B cell (primary cell): ENCODE measurements at regions not wholly inside any gene's neighbourhood (a gene's known extent, or its start where the extent isn't known, plus 50 kb on each side); places are given as distances from the start of the nearest gene placed in this dataset.

ENCODE experiments used
- ATAC-seq: fragments of 200-7000 bp; cut with Tn5 transposase; one replicate; pipeline ENCODE4 v1.10.0; 2021; ENCODE audit warnings: low read depth, mild to moderate bottlenecking, moderate number of reproducible peaks, moderate library complexity
- CTCF ChIA-PET: fragments of 350-600 bp; sonication (Branson Sonifier 250); formaldehyde crosslinking; loops from one replicate; lab custom pipeline; 2021; ENCODE audit warnings: antibody characterized with exemption, inconsistent platforms; lab: Charles Lee
- POLR2A ChIA-PET: fragments of 350-600 bp; sonication (Branson Sonifier 250); formaldehyde crosslinking; loops from one replicate; lab custom pipeline; 2021; ENCODE audit warnings: antibody characterized with exemption; lab: Charles Lee
- DNase-seq: peaks from one replicate; pipeline ENCODE4 v3.0.0; 2013
- H2AFZ ChIP-seq: 2 replicates; pipeline ENCODE4 v1.6.1; 2012; ENCODE audit warnings: mild to moderate bottlenecking, low read depth, low read length; ENCODE audit not compliant: insufficient read depth, poor library complexity, severe bottlenecking
- H3K27ac ChIP-seq, 2 donors: 1 replicate in 1 of 2; 2 replicates in 1 of 2; pipeline ENCODE4 v1.5.1; 2012 to 2013; ENCODE audit warnings: low read length in 2 of 2, mild to moderate bottlenecking in 2 of 2, moderate library complexity in 1 of 2
- H3K27me3 ChIP-seq, 4 experiments: fragments of 200-600 bp in 1 of 4; sonication (generic) in 1 of 4; replicated peaks in 1 of 4; 1 replicate in 2 of 4; 2 replicates in 2 of 4; pipeline versions ENCODE4 v1.6.1 to v1.7.0; 2013 to 2016; ENCODE audit warnings: low read length in 3 of 4, mild to moderate bottlenecking in 2 of 4, mixed read lengths in 1 of 4, moderate library complexity in 1 of 4; ENCODE audit not compliant: insufficient read depth in 4 of 4, control insufficient read depth in 3 of 4; ENCODE audit errors: control extremely low read depth in 1 of 4
- H3K36me3 ChIP-seq, 2 experiments: replicated peaks in 1 of 2; 1 replicate in 1 of 2; 2 replicates in 1 of 2; pipeline versions ENCODE4 v1.6.1 to v1.7.1; 2013; ENCODE audit warnings: low read length in 1 of 2; ENCODE audit not compliant: insufficient read depth in 2 of 2, control insufficient read depth in 1 of 2; ENCODE audit errors: control extremely low read depth in 1 of 2, extremely low read depth in 1 of 2
- H3K4me1 ChIP-seq, 2 donors: fragments of 200-600 bp in 1 of 2; sonication (generic) in 1 of 2; 1 replicate in 1 of 2; 2 replicates in 1 of 2; pipeline versions ENCODE4 v1.5.1 to v1.6.1; 2013 to 2017; ENCODE audit warnings: low read length in 2 of 2; ENCODE audit not compliant: control insufficient read depth in 2 of 2, insufficient read depth in 2 of 2
- H3K4me2 ChIP-seq: replicated peaks from 2 replicates; pipeline ENCODE3; 2012; ENCODE audit warnings: mild to moderate bottlenecking, low read depth, low read length; ENCODE audit not compliant: poor library complexity, severe bottlenecking
- H3K4me3 ChIP-seq, 5 experiments: fragments of 200-600 bp in 1 of 5; sonication (generic) in 1 of 5; 1 replicate in 3 of 5; 2 replicates in 2 of 5; pipeline versions ENCODE4 v1.5.1 to v1.7.0; 2011 to 2016; ENCODE audit warnings: low read length in 4 of 5, mild to moderate bottlenecking in 4 of 5, low read depth in 2 of 5, control low read depth in 1 of 5, moderate library complexity in 1 of 5; ENCODE audit not compliant: insufficient read depth in 1 of 5; ENCODE audit errors: control extremely low read depth in 1 of 5, extremely low read depth in 1 of 5
- H3K79me2 ChIP-seq: fragments of 200-600 bp; sonication (generic); one replicate; pipeline ENCODE4 v1.6.0; 2016; ENCODE audit warnings: low read length; ENCODE audit not compliant: control insufficient read depth, insufficient read depth
- H3K9ac ChIP-seq: fragments of 200-600 bp; sonication (generic); 2 replicates; pipeline ENCODE4 v1.6.1; 2017; ENCODE audit warnings: mild to moderate bottlenecking, low read length, moderate library complexity
- H3K9me3 ChIP-seq, 3 donors: one replicate each; pipeline versions ENCODE4 v1.6.1 to v1.7.1; 2013; ENCODE audit warnings: low read length in 2 of 3; ENCODE audit not compliant: control insufficient read depth in 2 of 3, insufficient read depth in 1 of 3; ENCODE audit errors: control extremely low read depth in 1 of 3
- H4K20me1 ChIP-seq: 2 replicates; pipeline ENCODE4 v1.6.0; 2012; ENCODE audit warnings: mild to moderate bottlenecking, low read length; ENCODE audit not compliant: insufficient read depth, control insufficient read depth, poor library complexity, severe bottlenecking
- H3K27ac Mint-ChIP-seq: one replicate; pipeline ENCODE4 v1.8.0; 2021; ENCODE audit warnings: mixed read lengths
- H3K27me3 Mint-ChIP-seq: one replicate; pipeline ENCODE4 v1.8.0; 2021; ENCODE audit warnings: mixed read lengths
- H3K4me1 Mint-ChIP-seq: one replicate; pipeline ENCODE4 v1.8.0; 2021; ENCODE audit warnings: mixed read lengths
- H3K4me3 Mint-ChIP-seq: one replicate; pipeline ENCODE4 v1.8.0; 2021; ENCODE audit warnings: mixed read lengths
- H3K9me3 Mint-ChIP-seq: one replicate; pipeline ENCODE4 v1.8.0; 2022; ENCODE audit warnings: mixed read lengths; ENCODE audit not compliant: insufficient read depth
- CTCF ChIP-seq: fragments of 200-600 bp; IDR thresholded peaks from one replicate; pipeline ENCODE4 v1.8.0; 2022; ENCODE audit warnings: antibody characterized with exemption, mild to moderate bottlenecking
- EZH2 ChIP-seq: IDR thresholded peaks from 2 replicates; pipeline ENCODE4 v1.6.1; 2012; ENCODE audit warnings: borderline replicate concordance, low read depth, mild to moderate bottlenecking, moderate library complexity, low read length; ENCODE audit not compliant: insufficient read depth, poor library complexity, severe bottlenecking
- WGBS: methylation state at CpG from one replicate; pipeline ENCODE4 v1.1.5; 2013; ENCODE audit warnings: missing lambda C conversion rate; ENCODE audit not compliant: insufficient coverage; 5-methylcytosine and 5-hydroxymethylcytosine counted together
- intact Hi-C: fragments of 100-400 bp; cut with micrococcal nuclease; formaldehyde crosslinking; loops from one replicate; pipeline ENCODE4 v1.10.0; 2022

- Histone ChIP-seq H4K20me1 (no peaks in the 10 kb centered on the region), H3K9me3 (no peaks in the 10 kb centered on the region), H3K36me3 (no peaks in the 10 kb centered on the region), H3K4me3 (no peak overlapping the region), H3K79me2 (no peaks in the 10 kb centered on the region), H3K27me3 (no peaks in the 10 kb centered on the region), H3K27ac (no peak overlapping the region), H3K9ac (no peak overlapping the region), H3K4me2 (no peak overlapping the region), H2AFZ (no peak overlapping the region), H3K4me1 (no peaks in the 10 kb centered on the region)
- no peak for TF ChIP-seq EZH2
- TF ChIP-seq CTCF: no peak
- Mint-ChIP-seq H3K4me1 (no peaks in the 10 kb centered on the region), H3K4me3 (no peak overlapping the region), H3K27ac (no peak overlapping the region), H3K27me3 (peaks cover 6% of the 10 kb centered on the region), H3K9me3 (no peaks in the 10 kb centered on the region)
- WGBS: no CpG with 5 or more reads among the region's 3 CpGs
- ATAC-seq (no peak), DNase-seq (no peak)
- CTCF ChIA-PET: no interaction called here
- POLR2A ChIA-PET: no interaction called here
- intact Hi-C loops: no loop called here
Observed at GRCh38 chr18:11204020-11204419, 54.7 kb upstream of the PIEZO2 start.

DNA sequence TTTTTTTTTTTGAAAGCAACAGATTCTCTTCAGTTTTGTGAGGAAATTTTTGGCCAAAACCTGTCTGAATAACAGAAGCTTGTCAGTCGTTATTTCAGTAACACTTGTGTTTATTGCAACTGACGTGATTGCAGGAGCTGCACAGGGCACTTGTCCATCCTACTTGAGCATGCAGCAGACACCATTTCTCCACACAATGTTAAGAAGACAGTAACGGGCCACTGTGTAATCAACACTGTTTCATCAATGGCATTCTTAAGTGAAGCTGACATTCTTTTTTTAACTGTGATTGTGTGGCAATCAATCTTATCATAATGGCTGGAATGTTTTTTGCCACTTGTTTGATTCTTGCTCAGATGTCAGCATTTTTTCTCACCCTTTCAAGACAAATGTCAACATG is 50.1 kb upstream of the PIEZO2 start:
- DNase-seq (no peak), ATAC-seq (no peak)
- TF ChIP-seq CTCF (no peak), EZH2 (no peak)
- Histone ChIP-seq H2AFZ (no peak overlapping the region), H4K20me1 (no peaks in the 10 kb centered on the region), H3K9me3 (no peaks in the 10 kb centered on the region), H3K36me3 (no peaks in the 10 kb centered on the region), H3K4me1 (no peaks in the 10 kb centered on the region), H3K9ac (no peak overlapping the region), H3K79me2 (no peaks in the 10 kb centered on the region), H3K27me3 (no peaks in the 10 kb centered on the region), H3K27ac (no peak overlapping the region), H3K4me3 (no peak overlapping the region), H3K4me2 (no peak overlapping the region)
- H3K4me3 Mint-ChIP-seq: no peak overlapping the region
- no peaks in the 10 kb centered on the region for H3K27me3 Mint-ChIP-seq
- no peaks in the 10 kb centered on the region for H3K4me1 Mint-ChIP-seq
- 93% methylated on average over 2 of the region's 3 CpGs for WGBS
- H3K27ac Mint-ChIP-seq: no peak overlapping the region
- ChIA-PET POLR2A (no interaction called here), CTCF (no interaction called here)
- no peaks in the 10 kb centered on the region for H3K9me3 Mint-ChIP-seq
- intact Hi-C loops: no loop called here
